GM18951 (cell line): ENCODE measurements at regions not wholly inside any gene's neighbourhood (a gene's known extent, or its start where the extent isn't known, plus 50 kb on each side); places are given as distances from the start of the nearest gene placed in this dataset.

ENCODE experiments used
- POLR2A ChIP-seq: IDR thresholded peaks from 4 replicates; pipeline ENCODE4 v1.6.1; 2011; ENCODE audit warnings: mild to moderate bottlenecking; ENCODE audit not compliant: insufficient read length, insufficient read depth; ENCODE audit errors: extremely low read depth
- in situ Hi-C: fragments of 300-500 bp; cut with MboI; formaldehyde crosslinking; loops from one replicate; pipeline ENCODE4 v1.12.0; 2022; ENCODE audit warnings: low sequenced_read_pairs, mixed read lengths, inconsistent platforms; ENCODE audit not compliant: unreplicated experiment

- in situ Hi-C loops, result no loop called here
- TF ChIP-seq POLR2A, result no peak
Measured at GRCh38 chr15:95281470-95281869, 1049.0 kb upstream of the NR2F2 start.

- in situ Hi-C loops, result no loop called here
- TF ChIP-seq POLR2A, result no peak
Measured at GRCh38 chr15:95284492-95284891, 1046.0 kb upstream of the NR2F2 start.

GRCh38 chr15:95284933-95285421, 1045.5 kb upstream of the NR2F2 start:
- in situ Hi-C loops, result no loop called here
- no peak for TF ChIP-seq POLR2A

- no peak for TF ChIP-seq POLR2A
Measured at GRCh38 chr15:95286352-95286880, 1044.1 kb upstream of the NR2F2 start.

GRCh38 chr15:95287720-95288103, 1042.8 kb upstream of the NR2F2 start:
- no peak for TF ChIP-seq POLR2A
- in situ Hi-C loops, result no loop called here

More at GRCh38 chr15:95286352-95286880, 1044.1 kb upstream of the NR2F2 start:
- in situ Hi-C loops, result no loop called here

DNA sequence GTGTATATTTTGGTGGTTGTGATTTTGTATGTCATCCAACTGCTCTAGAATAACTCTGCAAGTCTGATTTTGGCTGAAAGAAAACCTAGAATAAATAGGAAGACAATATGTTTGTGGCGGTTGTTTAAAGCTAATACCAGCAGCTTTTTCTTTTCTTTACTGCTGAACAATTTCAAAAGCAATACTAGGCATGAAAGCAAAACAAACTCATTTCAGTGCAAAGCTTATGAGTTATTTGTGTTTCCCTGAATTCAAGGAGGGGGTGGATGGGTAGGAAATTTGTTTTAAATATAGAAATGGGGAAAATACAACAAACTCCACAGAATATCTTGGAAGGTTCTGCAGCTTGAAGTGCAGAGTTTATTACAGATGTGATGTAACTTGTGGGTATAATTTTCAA, 1041.9 kb upstream of the NR2F2 start:
- in situ Hi-C loops, result no loop called here
- TF ChIP-seq POLR2A, result no peak

DNA sequence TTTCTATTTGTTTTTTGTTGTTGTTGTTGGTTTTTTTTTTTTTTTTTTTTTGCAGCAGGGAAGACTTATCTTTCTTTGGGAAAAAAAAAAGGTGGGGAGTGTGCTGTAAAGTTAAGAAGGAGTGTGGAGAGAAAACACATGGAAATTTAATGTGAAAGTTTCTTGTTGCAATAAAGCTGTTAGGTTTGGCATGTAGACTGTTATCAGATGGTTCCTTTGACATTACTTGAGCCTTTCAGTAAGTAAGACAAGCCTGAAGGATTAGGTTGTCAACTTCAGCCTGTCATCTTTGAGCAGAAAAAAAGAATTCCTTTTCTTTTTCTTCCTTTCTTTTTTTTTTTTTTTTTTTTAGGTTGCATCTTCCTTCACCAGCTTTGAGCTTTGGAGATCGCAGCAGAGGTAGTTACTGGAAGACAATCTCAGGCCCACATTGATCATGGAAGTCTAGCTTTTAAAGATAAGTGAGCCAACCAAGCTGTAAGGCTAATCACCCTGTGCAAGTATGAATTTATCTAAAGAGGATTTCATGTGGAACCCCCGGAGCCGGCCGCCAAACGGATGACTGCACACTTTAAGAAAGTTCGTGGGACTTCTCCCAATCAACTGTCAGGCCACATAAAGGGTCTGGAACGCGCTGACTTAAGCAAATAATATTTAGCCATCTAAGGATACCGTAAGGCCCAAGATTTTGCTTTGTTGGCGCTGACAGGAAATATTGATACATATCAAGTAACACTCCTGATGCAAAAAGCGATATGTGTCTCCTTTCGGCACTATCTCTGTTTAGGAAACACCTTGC, 1040.1 kb upstream of the NR2F2 start:
- in situ Hi-C loops, result loop anchor here (10.0 kb wide), 1 partner anchor 886 kb away; no protein-coding TSS in a partner anchor
- no peak for TF ChIP-seq POLR2A

DNA sequence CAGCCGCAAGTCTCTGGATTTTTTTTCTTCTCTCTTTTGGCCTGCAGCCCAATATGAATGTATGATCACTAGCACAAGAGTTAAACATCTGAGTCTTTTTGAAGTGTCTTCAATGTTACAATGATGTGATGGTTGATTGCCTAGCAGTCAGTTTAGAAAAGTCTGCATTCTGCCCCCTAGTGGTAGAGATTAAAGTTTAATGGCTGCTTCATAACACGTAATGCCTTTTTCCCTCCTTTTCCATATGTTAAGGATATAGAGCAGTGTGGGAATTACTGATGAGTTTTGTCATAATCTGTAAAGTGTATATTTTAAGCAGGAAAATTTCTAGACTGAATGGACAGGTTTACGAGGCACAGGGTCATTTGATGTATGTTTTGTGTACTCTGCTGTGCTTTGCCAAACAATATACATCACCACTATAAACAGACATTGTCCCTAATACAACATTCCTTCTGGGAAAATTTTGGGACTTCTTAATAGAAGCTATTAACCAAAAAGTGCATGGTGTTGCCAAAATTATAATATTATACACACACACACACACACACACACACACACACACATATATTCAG, 1038.5 kb upstream of the NR2F2 start:
- in situ Hi-C loops, result loop anchor here (10.0 kb wide), 1 partner anchor 887 kb away; no protein-coding TSS in a partner anchor
- TF ChIP-seq POLR2A, result no peak

GRCh38 chr15:95292785-95293450, 1037.6 kb upstream of the NR2F2 start:
- TF ChIP-seq POLR2A, result no peak
- in situ Hi-C loops, result loop anchor here (10.0 kb wide), 1 partner anchor 888 kb away; no protein-coding TSS in a partner anchor

DNA sequence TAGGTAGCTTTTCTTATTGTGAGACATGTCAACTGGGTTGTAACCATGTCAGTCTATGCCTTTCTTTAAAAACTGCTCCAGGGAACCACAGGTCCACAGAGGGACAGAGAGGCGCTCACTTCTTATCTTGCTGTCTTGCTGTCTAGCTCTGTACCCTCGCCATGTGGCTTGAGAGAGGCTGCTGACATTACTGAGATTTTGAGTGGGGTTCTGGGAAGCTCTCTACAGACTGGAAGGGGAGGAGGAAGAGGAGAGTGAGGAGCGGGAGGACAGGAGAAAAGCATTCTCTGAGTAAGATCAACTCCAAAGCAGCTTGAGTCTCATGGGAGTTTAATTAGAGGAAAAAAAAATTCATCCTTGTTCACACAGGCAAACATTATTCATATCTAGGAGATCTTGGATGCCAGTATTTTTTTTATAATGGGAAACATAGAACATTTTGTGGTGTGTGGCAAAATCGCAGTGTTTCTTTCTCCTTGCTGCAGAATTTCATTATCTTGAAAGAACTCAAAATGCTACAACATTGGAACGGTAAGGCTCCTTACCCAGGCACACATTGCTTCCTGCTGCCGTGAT, 1037.0 kb upstream of the NR2F2 start:
- in situ Hi-C loops, result loop anchor here (10.0 kb wide), 1 partner anchor 889 kb away; no protein-coding TSS in a partner anchor
- TF ChIP-seq POLR2A, result no peak

DNA sequence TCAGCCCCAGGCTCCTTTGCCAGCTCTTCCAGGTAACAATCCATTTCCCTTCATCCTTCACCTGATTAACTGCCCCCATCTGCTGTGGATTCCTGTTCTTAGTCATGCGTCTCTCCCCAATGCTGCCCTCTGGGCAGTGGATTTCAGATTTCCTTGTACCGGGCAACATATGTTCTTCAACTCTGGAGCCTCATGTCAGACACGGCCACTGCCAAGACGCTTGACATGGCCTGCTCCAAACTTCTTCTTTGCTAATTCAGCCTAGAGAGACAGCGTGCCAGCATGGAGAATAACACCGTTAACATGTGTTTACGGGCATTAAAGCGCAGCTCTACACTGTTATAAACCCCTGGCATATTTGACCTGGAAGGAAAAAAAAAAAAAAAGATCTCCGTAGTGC, 1035.1 kb upstream of the NR2F2 start:
- TF ChIP-seq POLR2A, result no peak
- in situ Hi-C loops, result loop anchor here (10.0 kb wide), 1 partner anchor 891 kb away; no protein-coding TSS in a partner anchor

- in situ Hi-C loops, result loop anchor here (10.0 kb wide), 1 partner anchor 891 kb away; no protein-coding TSS in a partner anchor
- TF ChIP-seq POLR2A, result no peak
Measured at GRCh38 chr15:95295896-95296625, 1034.4 kb upstream of the NR2F2 start.
